HUES64 (cell line): ENCODE measurements at regions not wholly inside any gene's neighbourhood (a gene's known extent, or its start where the extent isn't known, plus 50 kb on each side); places are given as distances from the start of the nearest gene placed in this dataset.

Experiments used
- H3K27ac ChIP-seq: 2 replicates; pipeline ENCODE4 v1.7.0; 2013; ENCODE audit warnings: low read depth, low read length, inconsistent platforms
- H3K27me3 ChIP-seq: 2 replicates; pipeline ENCODE4 v1.6.1; 2013; ENCODE audit warnings: mild to moderate bottlenecking, low read length; ENCODE audit not compliant: insufficient read depth
- H3K36me3 ChIP-seq: 2 replicates; pipeline ENCODE4 v1.6.1; 2013; ENCODE audit warnings: mild to moderate bottlenecking, low read length; ENCODE audit not compliant: insufficient read depth
- H3K4me1 ChIP-seq: 2 replicates; pipeline ENCODE4 v1.6.1; 2013; ENCODE audit warnings: mild to moderate bottlenecking, low read length, moderate library complexity; ENCODE audit not compliant: insufficient read depth
- H3K4me3 ChIP-seq: 2 replicates; pipeline ENCODE4 v1.5.1; 2013; ENCODE audit warnings: mild to moderate bottlenecking, low read length, moderate library complexity
- H3K9ac ChIP-seq: 2 replicates; pipeline ENCODE4 v1.6.1; 2013; ENCODE audit warnings: mild to moderate bottlenecking, low read depth, low read length
- H3K9me3 ChIP-seq: 2 replicates; pipeline ENCODE4 v1.6.1; 2013; ENCODE audit warnings: low read depth, low read length; ENCODE audit not compliant: insufficient read depth
- WGBS: fragments of 150-250, 120-280 bp; methylation state at CpG from one replicate; pipeline ENCODE4 v1.1.7; 2013; ENCODE audit warnings: missing lambda C conversion rate; 5-methylcytosine and 5-hydroxymethylcytosine counted together

GRCh38 chr7:145534301-145534700, 582.3 kb upstream of the CNTNAP2 start:
- no peaks in the 10 kb centered on the region for H3K36me3 ChIP-seq
- no peaks in the 10 kb centered on the region for H3K9me3 ChIP-seq
- 100% methylated on average over 1 of the region's 1 CpG for WGBS
- H3K9ac ChIP-seq, result no peak overlapping the region
- H3K4me1 ChIP-seq, result no peaks in the 10 kb centered on the region
- H3K27ac ChIP-seq, result no peak overlapping the region
- no peak overlapping the region for H3K4me3 ChIP-seq
- no peaks in the 10 kb centered on the region for H3K27me3 ChIP-seq

- no peaks in the 10 kb centered on the region for H3K27me3 ChIP-seq
- 85% methylated on average over 2 of the region's 3 CpGs for WGBS
These were observed 596.3 kb upstream of the CNTNAP2 start for GRCh38 chr7:145520284-145520683.

GRCh38 chr7:145511004-145511403, 605.6 kb upstream of the CNTNAP2 start:
- Histone ChIP-seq H3K36me3 (no peaks in the 10 kb centered on the region), H3K4me3 (no peak overlapping the region), H3K27me3 (no peaks in the 10 kb centered on the region), H3K4me1 (no peaks in the 10 kb centered on the region), H3K27ac (no peak overlapping the region), H3K9me3 (0 out of 2 replicates have a peak, but pooled peaks cover 7% of the 10 kb centered on the region), H3K9ac (no peak overlapping the region)
- WGBS, result 93% methylated on average over 2 of the region's 2 CpGs

More at GRCh38 chr7:145520284-145520683, 596.3 kb upstream of the CNTNAP2 start:
- H3K4me3 ChIP-seq, result no peak overlapping the region
- H3K36me3 ChIP-seq, result no peaks in the 10 kb centered on the region
- no peaks in the 10 kb centered on the region for H3K4me1 ChIP-seq
- no peaks in the 10 kb centered on the region for H3K9me3 ChIP-seq
- no peak overlapping the region for H3K27ac ChIP-seq
- no peak overlapping the region for H3K9ac ChIP-seq

GRCh38 chr7:145497911-145498525, 618.6 kb upstream of the CNTNAP2 start:
- WGBS, result 81% methylated on average over 3 of the region's 3 CpGs

GRCh38 chr7:145490356-145490755, 626.2 kb upstream of the CNTNAP2 start:
- Histone ChIP-seq H3K4me3 (no peak overlapping the region), H3K9ac (no peak overlapping the region), H3K27me3 (no peaks in the 10 kb centered on the region), H3K27ac (no peak overlapping the region), H3K9me3 (peaks cover 20% of the 10 kb centered on the region; the same call in 1 of the 2 replicates), H3K4me1 (no peaks in the 10 kb centered on the region), H3K36me3 (no peaks in the 10 kb centered on the region)
- WGBS, result 89% methylated on average over 1 of the region's 1 CpG

More at GRCh38 chr7:145497911-145498525, 618.6 kb upstream of the CNTNAP2 start:
- Histone ChIP-seq H3K36me3 (no peaks in the 10 kb centered on the region), H3K9ac (no peak overlapping the region), H3K27me3 (no peaks in the 10 kb centered on the region), H3K9me3 (no peaks in the 10 kb centered on the region), H3K4me3 (no peak overlapping the region), H3K4me1 (no peaks in the 10 kb centered on the region), H3K27ac (no peak overlapping the region)

GRCh38 chr7:145489609-145490008, 627.0 kb upstream of the CNTNAP2 start:
- no peaks in the 10 kb centered on the region for H3K27me3 ChIP-seq
- H3K36me3 ChIP-seq, result no peaks in the 10 kb centered on the region

GRCh38 chr7:145488816-145489215, 627.8 kb upstream of the CNTNAP2 start:
- Histone ChIP-seq H3K36me3 (no peaks in the 10 kb centered on the region), H3K4me1 (no peaks in the 10 kb centered on the region), H3K9ac (no peak overlapping the region), H3K27ac (no peak overlapping the region), H3K27me3 (no peaks in the 10 kb centered on the region), H3K4me3 (no peak overlapping the region), H3K9me3 (peaks cover 20% of the 10 kb centered on the region; the same call in 1 of the 2 replicates)
- 69% methylated on average over 2 of the region's 2 CpGs for WGBS

More at GRCh38 chr7:145489609-145490008, 627.0 kb upstream of the CNTNAP2 start:
- Histone ChIP-seq H3K4me3 (no peak overlapping the region), H3K27ac (no peak overlapping the region), H3K9me3 (peaks cover 20% of the 10 kb centered on the region; the same call in 1 of the 2 replicates), H3K4me1 (no peaks in the 10 kb centered on the region), H3K9ac (no peak overlapping the region)

- WGBS, result 82% methylated on average over 3 of the region's 3 CpGs
- no peaks in the 10 kb centered on the region for H3K27me3 ChIP-seq
- no peak overlapping the region for H3K9ac ChIP-seq
These were observed 634.6 kb upstream of the CNTNAP2 start for GRCh38 chr7:145481985-145482384.

GRCh38 chr7:145478541-145478940, 638.1 kb upstream of the CNTNAP2 start:
- no peak overlapping the region for H3K9ac ChIP-seq
- no peak overlapping the region for H3K4me3 ChIP-seq
- peaks cover 5% of the 10 kb centered on the region for H3K4me1 ChIP-seq
- no peaks in the 10 kb centered on the region for H3K36me3 ChIP-seq
- no peaks in the 10 kb centered on the region for H3K9me3 ChIP-seq
- no peak overlapping the region for H3K27ac ChIP-seq
- 94% methylated on average over 3 of the region's 3 CpGs for WGBS
- H3K27me3 ChIP-seq, result no peaks in the 10 kb centered on the region

More at GRCh38 chr7:145481985-145482384, 634.6 kb upstream of the CNTNAP2 start:
- H3K9me3 ChIP-seq, result peaks cover 6% of the 10 kb centered on the region; the same call in 1 of the 2 replicates
- no peak overlapping the region for H3K4me3 ChIP-seq
- H3K36me3 ChIP-seq, result no peaks in the 10 kb centered on the region
- no peaks in the 10 kb centered on the region for H3K4me1 ChIP-seq
- H3K27ac ChIP-seq, result no peak overlapping the region

GRCh38 chr7:145474009-145474686, 638.3 kb upstream of the TPK1 start:
- Histone ChIP-seq H3K27ac (no peak overlapping the region), H3K27me3 (no peaks in the 10 kb centered on the region), H3K4me1 (peaks cover 5% of the 10 kb centered on the region), H3K9ac (no peak overlapping the region), H3K9me3 (no peaks in the 10 kb centered on the region), H3K36me3 (no peaks in the 10 kb centered on the region), H3K4me3 (no peak overlapping the region)
- WGBS, result 74% methylated on average over 7 of the region's 7 CpGs

- H3K27ac ChIP-seq, result no peak overlapping the region
- no peak overlapping the region for H3K9ac ChIP-seq
- H3K4me1 ChIP-seq, result peaks cover 5% of the 10 kb centered on the region
- peaks cover 5% of the 10 kb centered on the region; the same call in 1 of the 2 replicates for H3K9me3 ChIP-seq
- no peaks in the 10 kb centered on the region for H3K36me3 ChIP-seq
- H3K4me3 ChIP-seq, result no peak overlapping the region
- no peaks in the 10 kb centered on the region for H3K27me3 ChIP-seq
- WGBS, result no CpG with 5 or more reads among the region's 2 CpGs
These were observed 636.0 kb upstream of the TPK1 start for GRCh38 chr7:145471883-145472282.
